ENCODE measurements at regions not wholly inside any gene's neighbourhood (a gene's known extent, or its start where the extent isn't known, plus 50 kb on each side); places are given as distances from the start of the nearest gene placed in this dataset.

DNA sequence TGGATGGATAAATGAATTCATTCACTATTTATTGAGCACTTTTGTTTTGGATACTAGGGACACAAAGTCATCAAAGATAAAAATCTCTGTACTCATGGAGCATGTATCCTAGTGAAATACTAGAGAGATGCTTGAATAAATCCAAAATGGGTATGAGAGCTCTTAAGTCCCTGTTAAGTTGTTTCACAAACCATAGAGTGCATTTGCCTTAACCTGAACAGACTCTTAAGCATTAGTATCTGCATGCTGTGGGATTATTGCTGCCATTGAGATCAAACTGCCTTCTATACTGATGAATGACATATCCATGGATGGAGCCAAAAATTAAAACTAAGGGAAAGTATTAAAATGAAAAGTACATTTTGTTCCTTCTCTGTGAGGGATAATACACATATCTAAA, 206.5 kb upstream of the KRR1 start:
- no peak for DNase-seq (ENCODE audit: low read depth in 1 of 2, low spot score in 1 of 2)
- no peak overlapping the region for H3K27ac ChIP-seq (replicated peaks)
- no peak for TF ChIP-seq POLR2AphosphoS5 (IDR thresholded peaks at IDR 0.05; ENCODE audit: low read depth)
- no peaks in the 10 kb centered on the region for H3K27me3 ChIP-seq (ENCODE audit: insufficient read depth, poor library complexity, severe bottlenecking)
- no peak overlapping the region for H3K4me3 ChIP-seq (replicated peaks; ENCODE audit: insufficient read depth, low read length)

- TF ChIP-seq, protein P1, sequence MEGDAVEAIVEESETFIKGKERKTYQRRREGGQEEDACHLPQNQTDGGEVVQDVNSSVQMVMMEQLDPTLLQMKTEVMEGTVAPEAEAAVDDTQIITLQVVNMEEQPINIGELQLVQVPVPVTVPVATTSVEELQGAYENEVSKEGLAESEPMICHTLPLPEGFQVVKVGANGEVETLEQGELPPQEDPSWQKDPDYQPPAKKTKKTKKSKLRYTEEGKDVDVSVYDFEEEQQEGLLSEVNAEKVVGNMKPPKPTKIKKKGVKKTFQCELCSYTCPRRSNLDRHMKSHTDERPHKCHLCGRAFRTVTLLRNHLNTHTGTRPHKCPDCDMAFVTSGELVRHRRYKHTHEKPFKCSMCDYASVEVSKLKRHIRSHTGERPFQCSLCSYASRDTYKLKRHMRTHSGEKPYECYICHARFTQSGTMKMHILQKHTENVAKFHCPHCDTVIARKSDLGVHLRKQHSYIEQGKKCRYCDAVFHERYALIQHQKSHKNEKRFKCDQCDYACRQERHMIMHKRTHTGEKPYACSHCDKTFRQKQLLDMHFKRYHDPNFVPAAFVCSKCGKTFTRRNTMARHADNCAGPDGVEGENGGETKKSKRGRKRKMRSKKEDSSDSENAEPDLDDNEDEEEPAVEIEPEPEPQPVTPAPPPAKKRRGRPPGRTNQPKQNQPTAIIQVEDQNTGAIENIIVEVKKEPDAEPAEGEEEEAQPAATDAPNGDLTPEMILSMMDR (IDR thresholded peaks at IDR 0.05; ENCODE audit: insufficient read depth, low read length): no peak
- TF ChIP-seq SPI1 (IDR thresholded peaks at IDR 0.05; ENCODE audit: borderline replicate concordance, low read depth): no peak
- no peak for TF ChIP-seq POLR2AphosphoS5 (IDR thresholded peaks at IDR 0.05; ENCODE audit: low read depth)
- TF ChIP-seq, protein P2, sequence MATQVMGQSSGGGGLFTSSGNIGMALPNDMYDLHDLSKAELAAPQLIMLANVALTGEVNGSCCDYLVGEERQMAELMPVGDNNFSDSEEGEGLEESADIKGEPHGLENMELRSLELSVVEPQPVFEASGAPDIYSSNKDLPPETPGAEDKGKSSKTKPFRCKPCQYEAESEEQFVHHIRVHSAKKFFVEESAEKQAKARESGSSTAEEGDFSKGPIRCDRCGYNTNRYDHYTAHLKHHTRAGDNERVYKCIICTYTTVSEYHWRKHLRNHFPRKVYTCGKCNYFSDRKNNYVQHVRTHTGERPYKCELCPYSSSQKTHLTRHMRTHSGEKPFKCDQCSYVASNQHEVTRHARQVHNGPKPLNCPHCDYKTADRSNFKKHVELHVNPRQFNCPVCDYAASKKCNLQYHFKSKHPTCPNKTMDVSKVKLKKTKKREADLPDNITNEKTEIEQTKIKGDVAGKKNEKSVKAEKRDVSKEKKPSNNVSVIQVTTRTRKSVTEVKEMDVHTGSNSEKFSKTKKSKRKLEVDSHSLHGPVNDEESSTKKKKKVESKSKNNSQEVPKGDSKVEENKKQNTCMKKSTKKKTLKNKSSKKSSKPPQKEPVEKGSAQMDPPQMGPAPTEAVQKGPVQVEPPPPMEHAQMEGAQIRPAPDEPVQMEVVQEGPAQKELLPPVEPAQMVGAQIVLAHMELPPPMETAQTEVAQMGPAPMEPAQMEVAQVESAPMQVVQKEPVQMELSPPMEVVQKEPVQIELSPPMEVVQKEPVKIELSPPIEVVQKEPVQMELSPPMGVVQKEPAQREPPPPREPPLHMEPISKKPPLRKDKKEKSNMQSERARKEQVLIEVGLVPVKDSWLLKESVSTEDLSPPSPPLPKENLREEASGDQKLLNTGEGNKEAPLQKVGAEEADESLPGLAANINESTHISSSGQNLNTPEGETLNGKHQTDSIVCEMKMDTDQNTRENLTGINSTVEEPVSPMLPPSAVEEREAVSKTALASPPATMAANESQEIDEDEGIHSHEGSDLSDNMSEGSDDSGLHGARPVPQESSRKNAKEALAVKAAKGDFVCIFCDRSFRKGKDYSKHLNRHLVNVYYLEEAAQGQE (IDR thresholded peaks at IDR 0.05; ENCODE audit: insufficient replicate concordance, low read depth): no peak
- TF ChIP-seq GABPA (IDR thresholded peaks at IDR 0.05; ENCODE audit: low read depth): no peak
- H3K4me3 ChIP-seq (replicated peaks; ENCODE audit: insufficient read depth, low read length): no peak overlapping the region
- H3K27ac ChIP-seq (replicated peaks): no peak overlapping the region
- no peaks in the 10 kb centered on the region for H3K27me3 ChIP-seq (ENCODE audit: insufficient read depth, poor library complexity, severe bottlenecking)
- no peak for DNase-seq (ENCODE audit: low read depth in 1 of 2, low spot score in 1 of 2)
Measured at GRCh38 chr12:75716291-75717025, 205.0 kb upstream of the KRR1 start.

DNA sequence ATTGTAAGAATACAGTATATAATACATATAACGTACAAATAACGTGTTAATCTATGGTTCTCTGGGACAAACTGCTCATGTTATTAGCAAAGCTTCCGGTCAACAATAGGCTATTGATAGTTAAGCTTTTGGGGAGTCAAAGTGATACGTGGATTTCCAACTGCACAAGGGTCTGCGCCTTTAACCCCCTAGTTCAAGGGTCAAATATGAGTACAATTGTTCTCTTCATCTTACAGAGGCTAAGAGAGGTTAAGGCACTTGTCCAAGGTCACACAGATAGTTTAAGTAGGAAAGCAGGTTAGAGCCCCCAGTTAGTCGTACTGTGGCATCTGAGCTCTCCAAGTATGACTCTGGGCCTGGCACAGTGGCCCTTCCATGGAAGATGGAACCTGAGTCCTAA, 204.3 kb upstream of the KRR1 start:
- DNase-seq (ENCODE audit: low read depth in 1 of 2, low spot score in 1 of 2): no peak
- TF ChIP-seq SPI1 (IDR thresholded peaks at IDR 0.05; ENCODE audit: borderline replicate concordance, low read depth): no peak
- Histone ChIP-seq H3K27ac (replicated peaks) (no peak overlapping the region), H3K27me3 (ENCODE audit: insufficient read depth, poor library complexity, severe bottlenecking) (no peaks in the 10 kb centered on the region), H3K4me3 (replicated peaks; ENCODE audit: insufficient read depth, low read length) (no peak overlapping the region)

DNA sequence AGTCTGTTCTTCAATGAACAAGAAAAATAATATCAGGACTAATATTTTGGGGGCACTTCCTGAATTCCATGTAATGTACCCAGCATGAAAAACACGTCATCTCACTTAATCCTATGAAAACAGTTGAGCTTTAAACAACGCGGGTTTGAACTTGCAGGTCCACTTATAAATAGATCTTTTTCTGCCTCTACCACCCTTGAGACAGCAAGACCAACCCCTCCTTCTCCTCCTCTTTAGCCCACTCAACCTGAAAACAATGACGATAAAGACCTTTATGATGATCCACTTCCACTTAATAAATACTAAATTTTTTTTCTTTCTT, 203.9 kb upstream of the KRR1 start:
- DNase-seq (ENCODE audit: low read depth in 1 of 2, low spot score in 1 of 2): no peak
- Histone ChIP-seq H3K27ac (replicated peaks) (no peak overlapping the region), H3K27me3 (ENCODE audit: insufficient read depth, poor library complexity, severe bottlenecking) (no peaks in the 10 kb centered on the region), H3K4me3 (replicated peaks; ENCODE audit: insufficient read depth, low read length) (no peak overlapping the region)
- TF ChIP-seq SPI1 (IDR thresholded peaks at IDR 0.05; ENCODE audit: borderline replicate concordance, low read depth) (no peak), GABPA (IDR thresholded peaks at IDR 0.05; ENCODE audit: low read depth) (no peak), POLR2AphosphoS5 (IDR thresholded peaks at IDR 0.05; ENCODE audit: low read depth) (no peak)
- TF ChIP-seq, protein P2 (IDR thresholded peaks at IDR 0.05; ENCODE audit: insufficient replicate concordance, low read depth): no peak
- TF ChIP-seq, protein P1 (IDR thresholded peaks at IDR 0.05; ENCODE audit: insufficient read depth, low read length): no peak
